Adrenal gland (tissue), 2 donors: ENCODE measurements at regions not wholly inside any gene's neighbourhood (a gene's known extent, or its start where the extent isn't known, plus 50 kb on each side); places are given as distances from the start of the nearest gene placed in this dataset.

Source experiments
- small RNA-seq, 2 donors: library from RNA; depleted of rRNA; stranded (forward); fragments of <200 nt; gene quantifications; one replicate each; pipeline ENCODE3, GENCODE V24; 2016

Small RNA genes lying in the stretch of these regions (small RNA-seq; reads per million reads assigned to genes)
- gene AL355376.1 (0 reads per million in 2 donors), gene AL355376.2 (0 reads per million in 2 donors), gene RNA5SP308 (0 reads per million in 2 donors), gene RNU6-270P (0 reads per million in 2 donors)
